BE2C (cell line): ENCODE measurements at regions not wholly inside any gene's neighbourhood (a gene's known extent, or its start where the extent isn't known, plus 50 kb on each side); places are given as distances from the start of the nearest gene placed in this dataset.

Experiments used
- DNase-seq: peaks from one replicate; pipeline ENCODE4 v3.0.0-alpha.2; 2020
- H3K27me3 ChIP-seq: fragments of 250-450 bp; sonication (Bioruptor Pico); 2 replicates; pipeline ENCODE4 v1.5.1; 2020; ENCODE audit warnings: mild to moderate bottlenecking
- H3K36me3 ChIP-seq: fragments of 250-450 bp; sonication (Bioruptor Pico); 2 replicates; pipeline ENCODE4 v1.5.1; 2020; ENCODE audit warnings: mild to moderate bottlenecking
- H3K4me1 ChIP-seq: fragments of 250-450 bp; sonication (Bioruptor Pico); 2 replicates; pipeline ENCODE4 v1.5.1; 2020
- H3K4me3 ChIP-seq: 2 replicates; pipeline ENCODE4 v1.5.1; 2011; ENCODE audit warnings: low read depth, low read length
- H3K9me3 ChIP-seq: fragments of 250-450 bp; sonication (Bioruptor Pico); 2 replicates; pipeline ENCODE4 v1.5.1; 2020
- TF ChIP-seq, protein P1 (sequence below): IDR thresholded peaks from 2 replicates; pipeline ENCODE4 v1.5.1; 2012; ENCODE audit warnings: mild to moderate bottlenecking, low read depth, low read length

GRCh38 chr6:118382126-118382525 is 166.0 kb upstream of the PLN start:
- Histone ChIP-seq H3K27me3 (no peaks in the 10 kb centered on the region), H3K4me1 (no peaks in the 10 kb centered on the region), H3K36me3 (no peaks in the 10 kb centered on the region), H3K9me3 (no peaks in the 10 kb centered on the region), H3K4me3 (no peak overlapping the region)
- no peak for DNase-seq
- TF ChIP-seq, protein P1, sequence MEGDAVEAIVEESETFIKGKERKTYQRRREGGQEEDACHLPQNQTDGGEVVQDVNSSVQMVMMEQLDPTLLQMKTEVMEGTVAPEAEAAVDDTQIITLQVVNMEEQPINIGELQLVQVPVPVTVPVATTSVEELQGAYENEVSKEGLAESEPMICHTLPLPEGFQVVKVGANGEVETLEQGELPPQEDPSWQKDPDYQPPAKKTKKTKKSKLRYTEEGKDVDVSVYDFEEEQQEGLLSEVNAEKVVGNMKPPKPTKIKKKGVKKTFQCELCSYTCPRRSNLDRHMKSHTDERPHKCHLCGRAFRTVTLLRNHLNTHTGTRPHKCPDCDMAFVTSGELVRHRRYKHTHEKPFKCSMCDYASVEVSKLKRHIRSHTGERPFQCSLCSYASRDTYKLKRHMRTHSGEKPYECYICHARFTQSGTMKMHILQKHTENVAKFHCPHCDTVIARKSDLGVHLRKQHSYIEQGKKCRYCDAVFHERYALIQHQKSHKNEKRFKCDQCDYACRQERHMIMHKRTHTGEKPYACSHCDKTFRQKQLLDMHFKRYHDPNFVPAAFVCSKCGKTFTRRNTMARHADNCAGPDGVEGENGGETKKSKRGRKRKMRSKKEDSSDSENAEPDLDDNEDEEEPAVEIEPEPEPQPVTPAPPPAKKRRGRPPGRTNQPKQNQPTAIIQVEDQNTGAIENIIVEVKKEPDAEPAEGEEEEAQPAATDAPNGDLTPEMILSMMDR = no peak

GRCh38 chr6:118383924-118384323 is 164.2 kb upstream of the PLN start:
- no peak overlapping the region for H3K4me3 ChIP-seq
- H3K4me1 ChIP-seq = no peaks in the 10 kb centered on the region
- DNase-seq = no peak
- H3K27me3 ChIP-seq = no peaks in the 10 kb centered on the region
- no peaks in the 10 kb centered on the region for H3K36me3 ChIP-seq
- no peaks in the 10 kb centered on the region for H3K9me3 ChIP-seq
- TF ChIP-seq, protein P1 = no peak

DNA sequence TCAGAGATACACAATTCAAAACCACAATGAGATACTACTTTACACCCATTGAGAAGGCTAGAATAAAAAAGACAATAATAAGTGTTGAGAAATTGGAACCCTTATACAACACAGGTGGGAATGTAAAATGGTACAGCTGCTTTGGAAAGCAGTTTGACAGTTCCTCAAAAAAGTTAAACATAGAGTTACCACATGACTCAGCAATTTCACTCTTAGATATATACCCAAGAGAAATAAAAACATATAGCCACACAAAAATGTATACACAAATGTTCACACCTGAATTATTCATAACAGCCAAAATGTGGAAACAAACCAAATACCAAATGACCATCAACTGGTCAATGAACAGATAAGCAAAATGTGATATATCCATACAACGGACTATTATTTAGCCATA is 161.1 kb upstream of the PLN start:
- Histone ChIP-seq H3K4me1 (no peaks in the 10 kb centered on the region), H3K36me3 (no peaks in the 10 kb centered on the region), H3K9me3 (no peaks in the 10 kb centered on the region), H3K27me3 (no peaks in the 10 kb centered on the region), H3K4me3 (no peak overlapping the region)
- TF ChIP-seq, protein P1 = no peak
- DNase-seq = no peak

DNA sequence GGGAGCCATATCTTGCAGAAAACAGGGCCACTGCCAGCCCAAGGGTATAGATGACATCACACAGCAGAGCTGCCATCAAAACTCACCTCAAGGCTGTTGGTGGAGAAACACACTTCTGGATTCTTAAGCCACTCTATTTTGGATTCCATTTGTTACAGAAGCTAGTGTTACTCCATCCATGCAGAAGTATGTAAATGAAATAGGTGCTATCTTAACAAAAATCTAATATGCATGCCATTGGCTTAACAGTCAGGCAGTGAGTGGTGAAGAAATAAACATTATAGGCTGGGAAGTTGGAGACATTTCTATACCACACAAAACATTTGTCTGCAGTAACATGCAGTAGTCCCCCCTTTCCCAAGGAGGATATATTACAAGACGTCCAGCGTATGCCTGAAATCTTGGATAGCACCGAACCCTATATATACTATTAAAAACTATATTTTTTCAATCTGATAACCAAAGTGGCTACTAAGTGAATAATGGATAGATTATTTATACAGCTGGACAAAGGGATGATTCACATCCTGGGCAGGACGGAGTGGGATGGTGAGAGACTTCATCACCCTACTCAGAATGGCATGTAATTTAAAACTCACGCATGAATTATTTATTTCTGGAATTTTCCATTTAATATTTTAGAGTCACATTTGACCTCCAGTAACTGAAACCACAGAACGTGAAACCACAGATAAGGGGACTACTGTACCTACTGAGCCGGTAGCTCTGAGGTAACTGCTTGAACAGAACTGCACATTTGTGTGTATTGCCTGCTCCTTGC is 160.0 kb upstream of the PLN start:
- H3K27me3 ChIP-seq = no peaks in the 10 kb centered on the region
- H3K36me3 ChIP-seq = no peaks in the 10 kb centered on the region
- H3K4me3 ChIP-seq = no peak overlapping the region
- no peaks in the 10 kb centered on the region for H3K9me3 ChIP-seq
- no peak for DNase-seq
- TF ChIP-seq, protein P1 = no peak
- H3K4me1 ChIP-seq = no peaks in the 10 kb centered on the region

DNA sequence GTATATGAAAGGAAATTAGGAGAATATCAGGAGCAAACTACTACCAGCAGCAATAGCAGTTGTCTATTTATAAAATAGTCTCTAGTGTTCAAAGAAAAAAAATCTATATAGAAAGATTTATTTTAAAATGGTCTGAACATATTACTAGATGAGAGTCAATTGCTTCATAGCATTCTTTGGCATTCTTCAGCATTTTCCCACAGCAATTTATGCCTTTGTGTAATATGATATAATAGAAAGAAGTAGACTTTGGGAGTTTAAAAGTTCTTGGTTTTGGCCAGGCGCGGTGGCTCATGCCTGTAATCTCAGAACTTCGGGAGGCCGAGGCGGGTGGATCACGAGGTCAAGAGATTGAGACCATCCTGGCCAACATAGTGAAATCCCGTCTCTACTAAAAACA is 157.0 kb upstream of the PLN start:
- no peak for DNase-seq
- H3K9me3 ChIP-seq = no peaks in the 10 kb centered on the region
- TF ChIP-seq, protein P1 = no peak
- no peaks in the 10 kb centered on the region for H3K4me1 ChIP-seq
- no peaks in the 10 kb centered on the region for H3K27me3 ChIP-seq
- no peak overlapping the region for H3K4me3 ChIP-seq
- H3K36me3 ChIP-seq = no peaks in the 10 kb centered on the region

GRCh38 chr6:118394106-118394505 is 154.0 kb upstream of the PLN start:
- DNase-seq = no peak
- H3K4me3 ChIP-seq = no peak overlapping the region
- H3K27me3 ChIP-seq = no peaks in the 10 kb centered on the region
- H3K36me3 ChIP-seq = no peaks in the 10 kb centered on the region
- TF ChIP-seq, protein P1 = no peak
- no peaks in the 10 kb centered on the region for H3K4me1 ChIP-seq
- H3K9me3 ChIP-seq = no peaks in the 10 kb centered on the region
